ENCODE measurements at regions not wholly inside any gene's neighbourhood (a gene's known extent, or its start where the extent isn't known, plus 50 kb on each side); places are given as distances from the start of the nearest gene placed in this dataset.
"Not testable (repeated sequence)": the region's sequence is repeated elsewhere in the genome, so short reads cannot be mapped to it uniquely, and the experiment has no call there.

DNA sequence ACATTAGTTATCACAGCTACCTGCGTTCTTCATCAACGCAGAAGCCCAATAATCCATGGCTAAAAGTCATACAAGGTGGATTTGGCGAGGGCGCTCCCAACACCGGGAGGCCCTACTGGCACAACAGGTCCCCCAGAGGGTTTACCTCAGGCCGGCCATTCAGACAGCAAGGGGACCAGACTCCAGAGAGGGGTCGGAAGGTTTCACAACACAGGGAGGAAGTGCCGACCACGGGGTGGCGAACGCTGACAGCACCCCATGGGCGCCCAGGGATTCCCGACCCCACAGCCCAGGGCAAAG is 1515.9 kb upstream of the DEFB115 start:
- TF ChIP-seq, protein P1, sequence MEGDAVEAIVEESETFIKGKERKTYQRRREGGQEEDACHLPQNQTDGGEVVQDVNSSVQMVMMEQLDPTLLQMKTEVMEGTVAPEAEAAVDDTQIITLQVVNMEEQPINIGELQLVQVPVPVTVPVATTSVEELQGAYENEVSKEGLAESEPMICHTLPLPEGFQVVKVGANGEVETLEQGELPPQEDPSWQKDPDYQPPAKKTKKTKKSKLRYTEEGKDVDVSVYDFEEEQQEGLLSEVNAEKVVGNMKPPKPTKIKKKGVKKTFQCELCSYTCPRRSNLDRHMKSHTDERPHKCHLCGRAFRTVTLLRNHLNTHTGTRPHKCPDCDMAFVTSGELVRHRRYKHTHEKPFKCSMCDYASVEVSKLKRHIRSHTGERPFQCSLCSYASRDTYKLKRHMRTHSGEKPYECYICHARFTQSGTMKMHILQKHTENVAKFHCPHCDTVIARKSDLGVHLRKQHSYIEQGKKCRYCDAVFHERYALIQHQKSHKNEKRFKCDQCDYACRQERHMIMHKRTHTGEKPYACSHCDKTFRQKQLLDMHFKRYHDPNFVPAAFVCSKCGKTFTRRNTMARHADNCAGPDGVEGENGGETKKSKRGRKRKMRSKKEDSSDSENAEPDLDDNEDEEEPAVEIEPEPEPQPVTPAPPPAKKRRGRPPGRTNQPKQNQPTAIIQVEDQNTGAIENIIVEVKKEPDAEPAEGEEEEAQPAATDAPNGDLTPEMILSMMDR (IDR thresholded peaks at IDR 0.05; ENCODE audit: low read depth, low read length), result no peak
- H3K9me3 ChIP-seq (ENCODE audit: severe bottlenecking), result peaks cover 12% of the 10 kb centered on the region

DNA sequence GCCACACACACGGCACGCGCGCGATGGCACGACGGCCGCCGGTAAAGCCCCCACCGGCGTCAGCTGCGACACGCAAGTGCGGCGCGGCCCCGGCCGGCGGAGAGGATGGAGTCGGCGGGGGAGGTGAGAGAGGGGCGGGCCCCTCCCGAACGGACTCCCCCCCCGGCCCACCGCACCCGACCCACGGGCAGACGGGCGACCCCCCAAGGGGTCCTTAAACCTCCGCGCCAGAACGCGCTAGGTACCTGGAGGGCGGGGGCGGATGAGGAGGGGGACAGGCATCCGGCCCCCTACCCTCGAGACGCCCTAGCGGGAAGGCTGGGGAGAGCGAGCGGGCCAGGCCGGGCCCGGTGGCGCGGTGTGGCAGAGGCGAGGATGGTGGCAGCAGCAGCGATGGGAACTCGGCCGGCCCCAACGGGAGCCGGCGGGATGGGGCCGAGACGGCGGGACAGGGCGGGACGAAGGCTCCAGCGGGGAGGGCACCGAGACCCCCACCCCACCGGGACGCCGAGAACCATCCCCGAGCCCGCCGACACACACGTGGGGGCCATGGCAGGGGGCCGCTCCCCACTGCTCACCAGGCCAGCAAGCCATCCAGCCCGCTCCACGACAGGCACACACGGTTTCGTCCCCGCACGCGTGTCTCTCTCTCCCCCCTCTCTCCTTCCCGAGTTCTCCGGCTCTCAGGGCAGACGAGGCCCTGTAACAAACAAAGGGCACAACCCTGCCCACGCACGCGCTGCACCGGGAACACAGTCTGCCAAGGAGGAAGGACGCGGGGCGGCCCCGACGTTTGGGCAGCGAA is 1515.4 kb upstream of the DEFB115 start:
- Histone ChIP-seq H3K27me3 (ENCODE audit: insufficient read depth, low read depth, severe bottlenecking) (peaks cover 3% of the 10 kb centered on the region), H3K9me3 (ENCODE audit: severe bottlenecking) (peaks cover 12% of the 10 kb centered on the region), H3K27ac (no peak overlapping the region), H3K4me3 (ENCODE audit: low read depth, low read length) (no peak overlapping the region), H3K36me3 (no peaks in the 10 kb centered on the region)
- TF ChIP-seq, protein P1 (IDR thresholded peaks at IDR 0.05; ENCODE audit: low read depth, low read length), result no peak
- DNase-seq, result no peak

More for the DNA sequence above, 1515.9 kb upstream of the DEFB115 start:
- H3K27ac ChIP-seq, result no peak overlapping the region
- H3K4me3 ChIP-seq (ENCODE audit: low read depth, low read length), result no peak overlapping the region
- H3K27me3 ChIP-seq (ENCODE audit: insufficient read depth, low read depth, severe bottlenecking), result peaks cover 2% of the 10 kb centered on the region
- no peak for DNase-seq
- no peaks in the 10 kb centered on the region for H3K36me3 ChIP-seq

DNA sequence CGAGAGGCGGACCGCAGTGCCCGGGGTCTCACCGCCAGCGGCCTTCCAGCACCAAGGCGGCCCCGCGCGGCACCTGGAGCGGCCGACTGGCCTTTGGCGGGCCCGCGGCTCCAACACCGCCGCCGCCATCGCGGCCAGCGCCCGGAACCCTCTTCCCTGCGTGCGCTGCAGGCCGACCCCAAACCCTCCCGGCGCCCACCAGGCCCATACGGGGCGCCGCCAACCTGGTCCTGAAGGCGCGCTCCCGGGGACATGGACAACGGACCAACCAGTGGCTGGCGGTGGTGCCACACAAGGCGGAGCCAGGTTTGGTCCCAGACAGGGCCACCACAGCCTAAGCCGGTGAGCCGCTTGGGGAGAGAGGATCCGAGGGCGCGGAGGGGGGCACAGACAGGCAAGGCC is 1514.8 kb upstream of the DEFB115 start:
- Histone ChIP-seq H3K9me3 (ENCODE audit: severe bottlenecking) (peaks cover 12% of the 10 kb centered on the region), H3K36me3 (no peaks in the 10 kb centered on the region), H3K27ac (no peak overlapping the region), H3K27me3 (ENCODE audit: insufficient read depth, low read depth, severe bottlenecking) (peaks cover 6% of the 10 kb centered on the region), H3K4me3 (ENCODE audit: low read depth, low read length) (no peak overlapping the region)
- DNase-seq, result no peak
- TF ChIP-seq, protein P1 (IDR thresholded peaks at IDR 0.05; ENCODE audit: low read depth, low read length), result no peak

DNA sequence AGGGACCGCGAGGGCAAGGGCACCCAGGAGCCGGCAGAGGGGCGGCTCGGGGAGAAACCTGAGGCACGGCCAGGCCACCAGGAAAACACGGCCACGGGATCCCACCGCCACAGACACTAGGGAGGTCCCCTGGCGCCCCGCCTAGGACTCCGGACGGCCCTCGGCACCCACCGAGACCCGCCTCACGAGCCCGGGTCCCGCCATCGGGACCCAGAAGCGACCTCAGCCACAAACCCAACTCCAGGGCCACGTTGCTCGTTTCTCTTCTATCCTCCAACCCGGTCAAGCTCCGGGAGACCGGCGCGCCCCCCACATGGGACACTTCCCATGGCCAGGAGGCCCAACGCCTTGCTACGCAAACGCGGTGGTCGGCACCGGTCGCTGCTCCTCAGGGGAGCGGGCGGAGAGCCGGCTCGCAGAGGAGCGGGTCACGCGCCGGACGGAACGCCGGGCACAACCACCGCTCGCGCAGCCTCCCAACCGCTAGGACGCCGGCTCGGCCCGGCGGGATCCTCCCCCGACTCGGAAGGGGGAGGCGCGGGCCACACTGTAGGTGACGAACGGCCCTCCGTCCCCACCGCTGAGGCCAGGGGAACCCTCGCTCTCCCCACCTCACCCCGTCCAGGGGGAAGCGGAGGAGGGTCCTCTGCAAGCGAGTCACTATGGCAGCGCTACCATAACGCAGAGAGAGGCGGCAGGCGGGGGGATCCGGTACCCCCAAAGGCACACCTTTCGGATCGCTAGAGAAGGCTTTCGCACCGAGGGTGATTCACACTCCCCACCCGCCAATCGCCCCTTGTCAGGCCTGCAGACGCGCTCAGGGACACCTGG is 1514.1 kb upstream of the DEFB115 start:
- Histone ChIP-seq H3K27me3 (ENCODE audit: insufficient read depth, low read depth, severe bottlenecking) (peaks cover 6% of the 10 kb centered on the region), H3K36me3 (no peaks in the 10 kb centered on the region), H3K9me3 (ENCODE audit: severe bottlenecking) (peaks cover 12% of the 10 kb centered on the region), H3K27ac (no peak overlapping the region), H3K4me3 (ENCODE audit: low read depth, low read length) (no peak overlapping the region)
- no peak for DNase-seq
- TF ChIP-seq, protein P1 (IDR thresholded peaks at IDR 0.05; ENCODE audit: low read depth, low read length), result no peak

DNA sequence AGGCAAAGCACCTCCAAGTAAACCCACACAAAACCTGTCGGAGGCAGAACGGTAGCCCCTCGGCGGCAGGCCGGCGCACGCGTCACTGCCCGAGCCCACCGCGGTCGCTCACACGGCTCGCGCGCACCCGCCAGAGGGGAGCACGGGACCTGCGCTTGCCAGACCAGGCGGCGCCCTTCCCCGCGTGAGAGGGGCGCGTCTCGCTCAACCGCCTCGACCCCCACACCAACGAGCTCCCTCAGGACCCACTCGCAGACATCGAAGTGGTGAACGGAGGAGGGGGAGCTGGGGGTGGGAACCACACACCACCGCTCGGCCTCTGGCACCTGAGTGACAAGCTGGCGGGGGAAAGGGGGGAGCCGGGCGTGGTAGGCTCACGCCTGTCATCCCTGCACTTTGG is 1513.4 kb upstream of the DEFB115 start:
- H3K9me3 ChIP-seq (ENCODE audit: severe bottlenecking), result peaks cover 12% of the 10 kb centered on the region
- H3K4me3 ChIP-seq (ENCODE audit: low read depth, low read length), result no peak overlapping the region
- TF ChIP-seq, protein P1 (IDR thresholded peaks at IDR 0.05; ENCODE audit: low read depth, low read length), result no peak
- DNase-seq, result no peak
- H3K27ac ChIP-seq, result no peak overlapping the region
- H3K27me3 ChIP-seq (ENCODE audit: insufficient read depth, low read depth, severe bottlenecking), result peaks cover 7% of the 10 kb centered on the region
- H3K36me3 ChIP-seq, result no peaks in the 10 kb centered on the region

DNA sequence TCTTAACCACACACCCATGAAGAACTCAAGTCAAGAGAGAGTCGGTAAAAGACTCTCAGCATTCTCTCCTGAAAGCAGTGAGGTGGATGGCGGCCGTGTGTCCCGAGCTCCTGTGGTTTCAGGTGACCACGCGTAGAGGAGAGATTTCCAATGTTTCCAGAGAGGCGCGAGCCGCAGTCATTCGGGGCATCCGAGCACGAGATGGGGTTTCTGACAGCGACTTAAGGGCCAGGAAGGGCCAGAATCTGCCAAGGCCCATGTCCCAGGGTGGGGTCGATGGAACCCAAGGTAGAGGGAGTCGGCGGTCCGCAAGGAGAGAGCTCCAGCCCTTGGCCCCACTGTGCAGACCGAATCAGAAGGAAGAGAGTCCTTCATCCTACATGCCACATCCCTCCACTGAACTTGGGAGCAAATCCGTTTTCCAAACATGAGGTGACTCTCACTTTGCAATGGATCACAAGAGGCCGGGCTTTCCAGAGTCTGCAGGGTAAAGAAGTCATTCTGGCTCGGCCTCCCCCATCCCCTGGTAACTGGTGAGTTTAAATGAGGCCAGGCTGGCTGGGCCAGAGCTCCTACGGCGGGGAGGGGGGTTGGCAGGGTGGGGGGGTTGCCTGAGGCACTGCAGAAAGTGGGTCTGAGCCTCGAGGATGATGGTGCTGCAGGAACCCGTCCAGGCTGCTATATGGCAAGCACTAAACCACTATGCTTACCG is 1511.8 kb upstream of the DEFB115 start:
- not testable (repeated sequence) for H3K4me3 ChIP-seq (ENCODE audit: low read depth, low read length); DNase-seq; H3K27ac ChIP-seq; H3K36me3 ChIP-seq; H3K27me3 ChIP-seq (ENCODE audit: insufficient read depth, low read depth, severe bottlenecking)
- peaks cover 12% of the 10 kb centered on the region for H3K9me3 ChIP-seq (ENCODE audit: severe bottlenecking)

Measured in WERI-Rb-1 (cell line).